K562 (cell line): ENCODE measurements at regions not wholly inside any gene's neighbourhood (a gene's known extent, or its start where the extent isn't known, plus 50 kb on each side); places are given as distances from the start of the nearest gene placed in this dataset.

Experiments
- ATAC-seq: fragments of 200-7000 bp; cut with Tn5 transposase; 3 replicates; pipeline ENCODE4 v1.9.1; 2020; ENCODE audit warnings: moderate library complexity
- BruUV-seq: library from RNA; stranded (reverse); fragments of 400-500 nt; replicated peaks from 2 replicates; lab custom pipeline; 2021; lab: Mats Ljungman, UMichigan
- CTCF ChIA-PET: fragments of 300-600 bp; formaldehyde crosslinking; extraction: SDS; loops from one replicate; lab custom pipeline; 2021; ENCODE audit warnings: low intra/inter-chr PET ratio; lab: Yijun Ruan, JAX
- POLR2A ChIA-PET: fragments of 300-600, 350-650 bp; sonication (Branson Sonifier 250); formaldehyde crosslinking; extraction: SDS; loops from one replicate; lab custom pipeline; 2021; ENCODE audit warnings: antibody characterized with exemption, inconsistent platforms; lab: Yijun Ruan, JAX
- DNase-seq, 4 experiments: peaks; one replicate each; pipeline versions ENCODE4 v3.0.0 to v3.0.0-alpha.2; 2011 to 2018; ENCODE audit warnings: low spot score in 3 of 4, mixed read lengths in 3 of 4; ENCODE audit errors: extremely low read depth in 1 of 4
- FAIRE-seq: peaks from 2 replicates; lab custom pipeline; 2011; peaks lifted over from hg19 to GRCh38; lab: Jason Lieb, UNC
- H2AFZ ChIP-seq: 2 replicates; pipeline ENCODE4 v1.6.0; 2011; ENCODE audit warnings: low read depth, low read length, control low read depth, inconsistent platforms
- H3K27ac ChIP-seq: fragments of 200-600 bp; 3 replicates; pipeline ENCODE4 v1.8.0; 2011; ENCODE audit warnings: low read depth, mild to moderate bottlenecking, control low read depth, inconsistent platforms, low read length, moderate library complexity, mixed read lengths; ENCODE audit errors: extremely low read depth
- H3K27me3 ChIP-seq, 2 experiments: fragments of 300-600 bp in 1 of 2; 2 replicates in 1 of 2; 3 replicates in 1 of 2; pipeline versions ENCODE4 v1.6.0 to v1.8.0; 2011; ENCODE audit warnings: inconsistent platforms in 2 of 2, low read length in 2 of 2, mild to moderate bottlenecking in 1 of 2, mixed read lengths in 1 of 2, moderate library complexity in 1 of 2; ENCODE audit not compliant: control insufficient read depth in 2 of 2, insufficient read depth in 2 of 2
- H3K36me3 ChIP-seq: fragments of 300-600 bp; 3 replicates; pipeline ENCODE4 v1.8.0; 2011; ENCODE audit warnings: mild to moderate bottlenecking, low read length, inconsistent platforms; ENCODE audit not compliant: control insufficient read depth, insufficient read depth
- H3K4me1 ChIP-seq, 2 experiments: fragments of 200-600 bp in 1 of 2; replicated peaks in 1 of 2; 2 replicates in 1 of 2; 3 replicates in 1 of 2; pipeline versions ENCODE4 v1.5.1 to v1.8.0; 2011; ENCODE audit warnings: inconsistent platforms in 2 of 2, low read length in 2 of 2, mild to moderate bottlenecking in 1 of 2, mixed read lengths in 1 of 2, moderate library complexity in 1 of 2; ENCODE audit not compliant: control insufficient read depth in 2 of 2, insufficient read depth in 2 of 2
- H3K4me2 ChIP-seq: 2 replicates; pipeline ENCODE4 v1.6.1; 2011; ENCODE audit warnings: low read length, control low read depth, inconsistent platforms, mixed read lengths; ENCODE audit not compliant: insufficient read depth
- H3K4me3 ChIP-seq: fragments of 200-600 bp; sonication (generic), shearing (Covaris generic); 2 replicates; pipeline ENCODE4 v1.5.1; 2016; ENCODE audit warnings: control low read depth, inconsistent platforms
- H3K79me2 ChIP-seq: fragments of 200-600 bp; 3 replicates; pipeline ENCODE4 v1.8.0; 2011; ENCODE audit warnings: low read length, inconsistent platforms; ENCODE audit not compliant: control insufficient read depth, insufficient read depth
- H3K9ac ChIP-seq, 2 experiments: 2 replicates each; pipeline versions ENCODE4 v1.6.0 to v1.6.1; 2011; ENCODE audit warnings: low read depth in 2 of 2, low read length in 2 of 2, control low read depth in 1 of 2, inconsistent platforms in 1 of 2, mild to moderate bottlenecking in 1 of 2, mixed read lengths in 1 of 2; ENCODE audit not compliant: insufficient read depth in 1 of 2
- H3K9me1 ChIP-seq: one replicate; pipeline ENCODE4 v1.6.0; 2011; ENCODE audit warnings: inconsistent platforms, mild to moderate bottlenecking, low read length, moderate library complexity; ENCODE audit not compliant: control insufficient read depth, insufficient read depth
- H3K9me3 ChIP-seq: replicated peaks from 2 replicates; pipeline ENCODE4 v1.5.1; 2011; ENCODE audit warnings: low read depth, low read length, inconsistent platforms; ENCODE audit not compliant: control insufficient read depth, insufficient read depth
- H4K20me1 ChIP-seq: replicated peaks from 2 replicates; pipeline ENCODE4 v1.6.1; 2011; ENCODE audit warnings: low read length, inconsistent platforms, mixed read lengths; ENCODE audit not compliant: control insufficient read depth, insufficient read depth
- CHD4 ChIP-seq: fragments of 200-600 bp; sonication (generic); IDR thresholded peaks from 3 replicates; pipeline ENCODE4 v1.6.1; 2012; ENCODE audit warnings: low read depth, mild to moderate bottlenecking, mixed read lengths, low read length, inconsistent platforms; ENCODE audit not compliant: insufficient read depth, insufficient replicate concordance, poor library complexity, severe bottlenecking
- ESRRB ChIP-seq: fragments of 250-450 bp; sonication (Bioruptor Pico); IDR thresholded peaks from 2 replicates; pipeline ENCODE4 v1.5.0; 2020; ENCODE audit warnings: mild to moderate bottlenecking, moderate library complexity, borderline replicate concordance
- POLR2AphosphoS2 ChIP-seq: IDR thresholded peaks from 2 replicates; pipeline ENCODE4 v1.6.1; 2012; ENCODE audit warnings: low read length, improper control_type of control experiment
- POLR3G ChIP-seq: IDR thresholded peaks from 2 replicates; pipeline ENCODE4 v1.6.1; 2011; ENCODE audit not compliant: insufficient read length, insufficient replicate concordance; ENCODE audit errors: extremely low read depth
- SIRT6 ChIP-seq: IDR thresholded peaks from one replicate; pipeline ENCODE4 v1.6.1; 2012; ENCODE audit warnings: low read depth, mild to moderate bottlenecking, control low read depth, inconsistent platforms, low read length, moderate library complexity
- WHSC1 ChIP-seq: IDR thresholded peaks from one replicate; pipeline ENCODE4 v1.6.1; 2012; ENCODE audit warnings: low read length, control low read depth, inconsistent platforms
- ZNF583 ChIP-seq: fragments of 250-450 bp; sonication (Bioruptor Pico); IDR thresholded peaks from 2 replicates; pipeline ENCODE4 v1.4.0; 2020
- ZNF699 ChIP-seq: fragments of 250-450 bp; sonication (Bioruptor Pico); IDR thresholded peaks from 2 replicates; pipeline ENCODE4 v1.8.0; 2021; ENCODE audit warnings: mild to moderate bottlenecking, moderate library complexity; ENCODE audit not compliant: insufficient replicate concordance
- WGBS: fragments of 100-300 bp; shearing (Covaris generic); methylation state at CpG from one replicate; pipeline ENCODE4 v1.1.6; 2016; ENCODE audit warnings: low coverage, mixed read lengths; ENCODE audit not compliant: insufficient coverage; ENCODE audit errors: missing lambda C conversion rate; 5-methylcytosine and 5-hydroxymethylcytosine counted together
- in situ Hi-C: fragments of 300-500 bp; cut with MboI; formaldehyde crosslinking; loops from 4 replicates; pipeline ENCODE4 v1.15.0; 2018; ENCODE audit warnings: inconsistent platforms, mixed read lengths
- intact Hi-C: fragments of 100-400 bp; cut with micrococcal nuclease; formaldehyde crosslinking; loops from 2 replicates; pipeline ENCODE4 v1.14.2; 2022
- TF ChIP-seq, protein P1 (sequence below): fragments of 250-450 bp; sonication (Bioruptor Pico); IDR thresholded peaks from 2 replicates; pipeline ENCODE4 v1.5.0; 2020; ENCODE audit warnings: mild to moderate bottlenecking

DNA sequence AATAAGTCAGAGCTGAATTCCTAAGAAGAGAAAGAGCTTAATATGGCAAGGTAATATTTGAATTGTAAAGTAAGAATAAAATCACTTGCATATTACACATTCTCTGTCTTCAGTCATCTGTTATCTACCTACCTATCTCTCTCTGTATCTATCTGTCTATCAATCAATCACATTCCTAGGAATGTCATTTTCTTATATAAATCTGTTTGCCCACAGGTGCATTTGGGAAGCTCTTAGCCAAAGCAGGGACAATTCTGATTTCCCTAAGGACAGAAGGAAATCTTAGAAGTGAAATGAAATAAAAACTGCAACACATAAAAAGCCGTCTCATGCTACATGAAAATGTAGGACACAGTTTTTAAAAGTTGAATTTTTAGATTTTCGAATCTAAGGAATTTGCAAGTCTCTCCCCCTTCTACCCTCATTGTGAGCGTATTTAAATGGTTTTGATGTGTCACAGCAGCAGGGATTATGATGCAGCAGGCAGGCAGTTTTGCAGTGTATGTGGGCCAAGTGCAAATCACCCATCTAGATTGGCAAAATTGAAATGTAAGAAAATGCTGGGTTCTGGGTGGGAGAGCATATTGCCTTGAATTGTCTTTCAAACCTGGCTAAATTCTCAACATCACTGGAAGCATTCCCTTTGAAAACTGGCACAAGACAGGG lies 155.7 kb downstream of the ACER2 start (continued):
- TF ChIP-seq CHD4 (no peak), ESRRB (no peak), ZNF583 (CRISPR knock-in tag) (no peak), POLR2AphosphoS2 (no peak), WHSC1 (no peak), POLR3G (no peak), ZNF699 (CRISPR knock-in tag) (no peak)
- TF ChIP-seq, protein P1, sequence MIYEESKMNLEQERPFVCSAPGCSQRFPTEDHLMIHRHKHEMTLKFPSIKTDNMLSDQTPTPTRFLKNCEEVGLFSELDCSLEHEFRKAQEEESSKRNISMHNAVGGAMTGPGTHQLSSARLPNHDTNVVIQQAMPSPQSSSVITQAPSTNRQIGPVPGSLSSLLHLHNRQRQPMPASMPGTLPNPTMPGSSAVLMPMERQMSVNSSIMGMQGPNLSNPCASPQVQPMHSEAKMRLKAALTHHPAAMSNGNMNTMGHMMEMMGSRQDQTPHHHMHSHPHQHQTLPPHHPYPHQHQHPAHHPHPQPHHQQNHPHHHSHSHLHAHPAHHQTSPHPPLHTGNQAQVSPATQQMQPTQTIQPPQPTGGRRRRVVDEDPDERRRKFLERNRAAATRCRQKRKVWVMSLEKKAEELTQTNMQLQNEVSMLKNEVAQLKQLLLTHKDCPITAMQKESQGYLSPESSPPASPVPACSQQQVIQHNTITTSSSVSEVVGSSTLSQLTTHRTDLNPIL = no peak

DNA sequence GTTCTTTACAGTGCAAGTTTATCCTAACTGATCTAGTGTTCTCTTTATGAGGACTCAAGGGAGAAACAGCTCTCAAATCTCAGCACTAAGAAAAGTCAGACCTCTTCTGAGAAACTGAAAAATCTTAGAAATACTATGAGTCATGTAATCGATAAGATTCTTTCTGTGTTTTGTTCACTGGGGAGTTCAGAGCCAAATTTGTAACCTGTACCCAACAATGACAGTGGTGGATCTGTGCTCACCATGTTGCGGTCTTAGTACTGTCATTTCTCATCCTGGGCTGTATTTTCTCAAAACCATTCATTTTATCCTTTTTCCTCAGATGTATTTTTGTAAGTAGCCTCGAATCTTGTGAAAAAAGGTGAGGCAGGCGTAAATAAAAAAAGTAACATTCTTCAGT lies 146.4 kb downstream of the ACER2 start:
- Histone ChIP-seq H3K4me2 (no peak overlapping the region), H3K9me3 (no peaks in the 10 kb centered on the region), H3K27ac (no peak overlapping the region), H3K79me2 (no peaks in the 10 kb centered on the region), H3K27me3 (no peaks in the 10 kb centered on the region), H3K4me3 (no peak overlapping the region), H3K9ac (no peak overlapping the region), H4K20me1 (no peaks in the 10 kb centered on the region), H3K4me1 (no peaks in the 10 kb centered on the region), H2AFZ (no peak overlapping the region), H3K36me3 (no peaks in the 10 kb centered on the region), H3K9me1 (no peaks in the 10 kb centered on the region)
- in situ Hi-C loops (no loop called here), intact Hi-C loops (no loop called here)
- no peak for TF ChIP-seq SIRT6
- POLR2A ChIA-PET = no interaction called here
- ATAC-seq (no peak), DNase-seq (no peak), FAIRE-seq (no peak)
- WGBS = 18% methylated on average over 4 of the region's 4 CpGs
- BruUV-seq = no TSS peak
- CTCF ChIA-PET = no interaction called here
